K562 (cell line): ENCODE measurements at regions not wholly inside any gene's neighbourhood (a gene's known extent, or its start where the extent isn't known, plus 50 kb on each side); places are given as distances from the start of the nearest gene placed in this dataset.

Experiments used
- COPS2 ChIP-seq: fragments of 450-650 bp; conservative IDR thresholded peaks from 2 replicates; pipeline ENCODE4 v1.6.1; 2016; ENCODE audit warnings: mild to moderate bottlenecking, moderate library complexity
- CXXC5 ChIP-seq: fragments of 250-450 bp; sonication (Bioruptor Pico); IDR thresholded peaks from 2 replicates; pipeline ENCODE4 v1.8.0; 2022; ENCODE audit warnings: inconsistent platforms, mild to moderate bottlenecking, moderate library complexity
- E2F3 ChIP-seq: fragments of 250-450 bp; sonication (Bioruptor Pico); IDR thresholded peaks from 2 replicates; pipeline ENCODE4 v1.4.0; 2020; ENCODE audit warnings: mild to moderate bottlenecking
- GTF2E2 ChIP-seq: fragments of 200-800 bp; sonication (Bioruptor generic); IDR thresholded peaks from 2 replicates; pipeline ENCODE4 v1.6.1; 2016; ENCODE audit warnings: missing genetic modification characterization, missing compliant biosample characterization
- HDAC2 ChIP-seq: fragments of 450-650 bp; IDR thresholded peaks from 2 replicates; pipeline ENCODE4 v1.6.1; 2016; ENCODE audit warnings: mild to moderate bottlenecking
- HDAC3 ChIP-seq: fragments of 450-650 bp; IDR thresholded peaks from 2 replicates; pipeline ENCODE4 v1.6.1; 2018; ENCODE audit warnings: borderline replicate concordance, mild to moderate bottlenecking, moderate library complexity; ENCODE audit not compliant: partially characterized antibody
- MNT ChIP-seq, 2 experiments: fragments of 450-650 bp; conservative IDR thresholded peaks; 2 replicates each; pipeline ENCODE4 v1.6.1; 2017; ENCODE audit warnings: mild to moderate bottlenecking in 2 of 2, moderate library complexity in 2 of 2
- PHF21A ChIP-seq: fragments of 450-650 bp; IDR thresholded peaks from 2 replicates; pipeline ENCODE4 v1.6.1; 2017; ENCODE audit warnings: low read depth, borderline replicate concordance
- POLR2G ChIP-seq: fragments of 200-400 bp; formaldehyde crosslinking; IDR thresholded peaks from 2 replicates; pipeline ENCODE4 v1.6.1; 2017; ENCODE audit warnings: low read depth, mild to moderate bottlenecking, antibody characterized with exemption, low read length, moderate library complexity
- POLR3G ChIP-seq: IDR thresholded peaks from 2 replicates; pipeline ENCODE4 v1.6.1; 2011; ENCODE audit not compliant: insufficient read length, insufficient replicate concordance; ENCODE audit errors: extremely low read depth
- RCOR1 ChIP-seq, 2 experiments: IDR thresholded peaks; 2 replicates each; pipeline ENCODE4 v1.6.1; 2012; ENCODE audit warnings: low read depth in 2 of 2, low read length in 2 of 2, borderline replicate concordance in 1 of 2, improper control_type of control experiment in 1 of 2
- SMAD2 ChIP-seq: fragments of 150-350 bp; IDR thresholded peaks from 2 replicates; pipeline ENCODE4 v1.6.1; 2014; ENCODE audit warnings: low read depth, mild to moderate bottlenecking, low read length
- SMARCA4 ChIP-seq: fragments of 450-650 bp; IDR thresholded peaks from 2 replicates; pipeline ENCODE4 v1.6.1; 2016
- SOX6 ChIP-seq: fragments of 450-650 bp; IDR thresholded peaks from 2 replicates; pipeline ENCODE4 v1.6.1; 2014; ENCODE audit warnings: mild to moderate bottlenecking
- SREBF2 ChIP-seq: sonication (generic); formaldehyde crosslinking; IDR thresholded peaks from 2 replicates; pipeline ENCODE4 v1.4.0; 2020; ENCODE audit warnings: mild to moderate bottlenecking, missing genetic modification reagents
- TBP ChIP-seq: optimal IDR thresholded peaks from 2 replicates; pipeline ENCODE3; 2011; ENCODE audit warnings: low read depth, low read length, improper control_type of control experiment
- TSHZ1 ChIP-seq: fragments of 250-450 bp; sonication (Bioruptor Pico); IDR thresholded peaks from 2 replicates; pipeline ENCODE4 v1.4.0; 2020; ENCODE audit warnings: mild to moderate bottlenecking, moderate library complexity
- XRCC4 ChIP-seq: IDR thresholded peaks from one replicate; pipeline ENCODE4 v1.6.1; 2011; ENCODE audit not compliant: insufficient read depth, insufficient read length; ENCODE audit errors: extremely low read depth
- ZNF239 ChIP-seq: fragments of 250-450 bp; sonication (Bioruptor Pico); IDR thresholded peaks from 2 replicates; pipeline ENCODE4 v1.4.0; 2020; ENCODE audit warnings: mild to moderate bottlenecking
- ZNF445 ChIP-seq: fragments of 250-450 bp; sonication (Bioruptor Pico); IDR thresholded peaks from 2 replicates; pipeline ENCODE4 v1.4.0; 2020; ENCODE audit warnings: low read depth, mild to moderate bottlenecking, moderate library complexity
- ZNF76 ChIP-seq: fragments of 250-450 bp; sonication (Bioruptor Pico); IDR thresholded peaks from 2 replicates; pipeline ENCODE4 v1.4.0; 2020; ENCODE audit warnings: mild to moderate bottlenecking, moderate library complexity, borderline replicate concordance
- TF ChIP-seq, protein P1 (sequence below): fragments of 250-450 bp; sonication (Bioruptor Pico); IDR thresholded peaks from 2 replicates; pipeline ENCODE4 v1.5.0; 2020; ENCODE audit warnings: mild to moderate bottlenecking, borderline replicate concordance
- TF ChIP-seq, protein P2 (sequence below): fragments of 250-450 bp; sonication (Bioruptor Pico); IDR thresholded peaks from 2 replicates; pipeline ENCODE4 v1.8.0; 2022; ENCODE audit warnings: moderate library complexity, mild to moderate bottlenecking, inconsistent platforms

GRCh38 chr10:63042256-63042655, 90.9 kb upstream of the NRBF2 start (continued):
- TF ChIP-seq HDAC3 (no peak), SOX6 (no peak), MNT (conservative IDR thresholded peaks at IDR 0.05) (no peak; a peak in 1 of 4 replicates), ZNF445 (CRISPR knock-in tag) (no peak), XRCC4 (no peak), ZNF239 (CRISPR knock-in tag) (no peak), ZNF76 (CRISPR knock-in tag) (no peak), TBP (no peak), RCOR1 (IDR thresholded peaks at IDR 0.05; ENCODE audit: borderline replicate concordance in 1 of 2, low read depth in 2 of 2, low read length in 2 of 2) (no peak), PHF21A (no peak), CXXC5 (CRISPR knock-in tag) (no peak), HDAC2 (no peak), SMAD2 (no peak), POLR3G (no peak), COPS2 (no peak), POLR2G (no peak), SMARCA4 (0 out of 2 replicates have a peak, but pooled peaks have one; percentile 15), E2F3 (no peak), TSHZ1 (CRISPR knock-in tag) (no peak), SREBF2 (CRISPR knock-in tag) (no peak), GTF2E2 (tag) (no peak)
- TF ChIP-seq, protein P1, sequence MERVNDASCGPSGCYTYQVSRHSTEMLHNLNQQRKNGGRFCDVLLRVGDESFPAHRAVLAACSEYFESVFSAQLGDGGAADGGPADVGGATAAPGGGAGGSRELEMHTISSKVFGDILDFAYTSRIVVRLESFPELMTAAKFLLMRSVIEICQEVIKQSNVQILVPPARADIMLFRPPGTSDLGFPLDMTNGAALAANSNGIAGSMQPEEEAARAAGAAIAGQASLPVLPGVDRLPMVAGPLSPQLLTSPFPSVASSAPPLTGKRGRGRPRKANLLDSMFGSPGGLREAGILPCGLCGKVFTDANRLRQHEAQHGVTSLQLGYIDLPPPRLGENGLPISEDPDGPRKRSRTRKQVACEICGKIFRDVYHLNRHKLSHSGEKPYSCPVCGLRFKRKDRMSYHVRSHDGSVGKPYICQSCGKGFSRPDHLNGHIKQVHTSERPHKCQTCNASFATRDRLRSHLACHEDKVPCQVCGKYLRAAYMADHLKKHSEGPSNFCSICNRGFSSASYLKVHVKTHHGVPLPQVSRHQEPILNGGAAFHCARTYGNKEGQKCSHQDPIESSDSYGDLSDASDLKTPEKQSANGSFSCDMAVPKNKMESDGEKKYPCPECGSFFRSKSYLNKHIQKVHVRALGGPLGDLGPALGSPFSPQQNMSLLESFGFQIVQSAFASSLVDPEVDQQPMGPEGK (CRISPR knock-in tag), result no peak
- TF ChIP-seq, protein P2, sequence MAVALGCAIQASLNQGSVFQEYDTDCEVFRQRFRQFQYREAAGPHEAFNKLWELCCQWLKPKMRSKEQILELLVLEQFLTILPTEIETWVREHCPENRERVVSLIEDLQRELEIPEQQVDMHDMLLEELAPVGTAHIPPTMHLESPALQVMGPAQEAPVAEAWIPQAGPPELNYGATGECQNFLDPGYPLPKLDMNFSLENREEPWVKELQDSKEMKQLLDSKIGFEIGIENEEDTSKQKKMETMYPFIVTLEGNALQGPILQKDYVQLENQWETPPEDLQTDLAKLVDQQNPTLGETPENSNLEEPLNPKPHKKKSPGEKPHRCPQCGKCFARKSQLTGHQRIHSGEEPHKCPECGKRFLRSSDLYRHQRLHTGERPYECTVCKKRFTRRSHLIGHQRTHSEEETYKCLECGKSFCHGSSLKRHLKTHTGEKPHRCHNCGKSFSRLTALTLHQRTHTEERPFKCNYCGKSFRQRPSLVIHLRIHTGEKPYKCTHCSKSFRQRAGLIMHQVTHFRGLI (CRISPR knock-in tag), result no peak
